ENCODE measurements at regions not wholly inside any gene's neighbourhood (a gene's known extent, or its start where the extent isn't known, plus 50 kb on each side); places are given as distances from the start of the nearest gene placed in this dataset.

DNA sequence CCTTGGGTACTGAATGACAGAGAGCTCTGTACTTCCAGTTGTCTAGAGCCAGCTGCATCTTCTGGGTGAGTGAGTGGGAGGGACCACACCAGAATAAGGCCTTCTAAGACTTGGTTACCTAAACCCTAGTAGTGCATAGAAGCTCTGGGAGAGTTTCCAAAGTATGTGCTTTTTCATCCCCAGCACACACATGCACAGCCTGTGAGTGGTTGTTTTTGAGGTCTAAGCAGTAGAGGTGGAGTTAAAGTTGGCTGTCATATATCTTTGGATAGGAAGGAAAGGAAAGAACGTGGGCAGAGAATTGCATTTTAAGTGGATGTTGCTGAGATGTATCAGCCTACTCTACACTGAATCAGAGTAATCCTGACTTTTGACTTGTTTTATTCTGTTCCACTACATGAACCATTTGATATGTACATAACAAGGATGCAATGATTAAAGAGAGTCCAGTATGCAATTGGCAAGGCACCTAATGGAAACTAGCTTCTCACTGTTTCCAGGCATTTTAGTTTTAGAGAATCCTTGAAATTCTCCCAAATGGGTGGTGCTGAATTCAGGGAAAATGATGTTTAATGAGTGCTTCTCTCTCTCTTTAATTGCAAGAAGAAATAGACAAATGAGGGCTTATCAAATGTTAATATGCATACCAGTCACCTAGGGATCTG lies 51.8 kb upstream of the PRICKLE1 start:
- TF ChIP-seq POLR2A (IDR thresholded peaks at IDR 0.05; ENCODE audit: extremely low read depth, insufficient read length): no peak
- TF ChIP-seq, protein P1, sequence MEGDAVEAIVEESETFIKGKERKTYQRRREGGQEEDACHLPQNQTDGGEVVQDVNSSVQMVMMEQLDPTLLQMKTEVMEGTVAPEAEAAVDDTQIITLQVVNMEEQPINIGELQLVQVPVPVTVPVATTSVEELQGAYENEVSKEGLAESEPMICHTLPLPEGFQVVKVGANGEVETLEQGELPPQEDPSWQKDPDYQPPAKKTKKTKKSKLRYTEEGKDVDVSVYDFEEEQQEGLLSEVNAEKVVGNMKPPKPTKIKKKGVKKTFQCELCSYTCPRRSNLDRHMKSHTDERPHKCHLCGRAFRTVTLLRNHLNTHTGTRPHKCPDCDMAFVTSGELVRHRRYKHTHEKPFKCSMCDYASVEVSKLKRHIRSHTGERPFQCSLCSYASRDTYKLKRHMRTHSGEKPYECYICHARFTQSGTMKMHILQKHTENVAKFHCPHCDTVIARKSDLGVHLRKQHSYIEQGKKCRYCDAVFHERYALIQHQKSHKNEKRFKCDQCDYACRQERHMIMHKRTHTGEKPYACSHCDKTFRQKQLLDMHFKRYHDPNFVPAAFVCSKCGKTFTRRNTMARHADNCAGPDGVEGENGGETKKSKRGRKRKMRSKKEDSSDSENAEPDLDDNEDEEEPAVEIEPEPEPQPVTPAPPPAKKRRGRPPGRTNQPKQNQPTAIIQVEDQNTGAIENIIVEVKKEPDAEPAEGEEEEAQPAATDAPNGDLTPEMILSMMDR (IDR thresholded peaks at IDR 0.05; ENCODE audit: low read depth, low read length): no peak
